ENCODE measurements at regions not wholly inside any gene's neighbourhood (a gene's known extent, or its start where the extent isn't known, plus 50 kb on each side); places are given as distances from the start of the nearest gene placed in this dataset.

DNA sequence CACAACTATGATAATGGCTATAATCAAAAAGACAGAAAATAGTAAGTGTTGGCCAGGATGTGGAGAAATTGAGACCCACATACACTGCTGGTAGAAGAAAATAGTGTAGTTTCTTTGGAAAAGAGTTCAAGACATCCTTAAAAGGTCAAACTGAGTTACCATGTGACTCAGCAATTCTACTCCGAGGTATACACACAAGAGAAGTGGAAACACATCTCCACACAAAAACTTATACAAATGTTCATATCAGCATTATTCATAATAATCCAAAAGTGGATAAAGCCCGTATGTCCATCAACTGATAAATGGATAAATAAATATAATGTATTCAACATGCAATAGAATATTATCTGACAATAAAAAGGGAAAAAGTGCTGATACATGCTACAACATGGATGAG lies 532.2 kb downstream of the NR2F1-AS1 start:
- DNase-seq: no peak

DNA sequence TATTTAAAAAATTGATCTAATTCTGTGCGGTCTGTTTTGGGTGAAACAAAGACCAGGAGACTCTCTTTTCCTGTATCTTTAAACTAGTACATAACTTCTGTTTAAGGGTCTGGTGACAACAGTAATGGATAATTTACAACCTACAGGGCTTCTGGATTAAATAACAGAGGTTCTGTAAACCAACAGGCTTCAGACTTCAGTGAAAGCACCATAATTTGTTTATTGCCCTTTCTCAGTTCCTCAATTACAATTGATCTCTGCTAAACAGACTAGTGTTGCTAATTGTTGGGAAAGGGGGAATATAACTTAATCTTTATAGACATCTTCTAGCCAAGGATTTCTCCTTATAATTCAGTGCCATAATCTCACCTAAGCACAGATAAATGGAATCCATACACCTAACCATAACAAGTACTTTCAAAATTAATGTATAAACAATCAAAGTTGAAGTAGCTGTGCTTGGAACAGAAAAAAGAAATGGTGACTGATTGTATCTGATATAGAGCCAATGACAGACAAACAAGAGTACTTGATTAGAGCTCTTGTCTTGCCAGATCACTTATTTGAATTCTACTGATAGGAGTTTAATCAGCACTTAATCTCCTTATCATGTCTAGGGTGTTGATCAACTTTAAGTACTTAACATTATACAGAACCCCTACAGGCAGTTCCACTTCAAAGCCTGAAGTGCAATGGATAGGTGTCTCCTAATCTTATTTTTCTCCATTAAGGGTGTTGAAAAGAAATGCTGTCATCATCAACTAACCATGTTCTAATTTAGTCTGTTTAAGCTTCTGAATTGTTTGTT lies 536.0 kb downstream of the NR2F1-AS1 start:
- no peak for DNase-seq

DNA sequence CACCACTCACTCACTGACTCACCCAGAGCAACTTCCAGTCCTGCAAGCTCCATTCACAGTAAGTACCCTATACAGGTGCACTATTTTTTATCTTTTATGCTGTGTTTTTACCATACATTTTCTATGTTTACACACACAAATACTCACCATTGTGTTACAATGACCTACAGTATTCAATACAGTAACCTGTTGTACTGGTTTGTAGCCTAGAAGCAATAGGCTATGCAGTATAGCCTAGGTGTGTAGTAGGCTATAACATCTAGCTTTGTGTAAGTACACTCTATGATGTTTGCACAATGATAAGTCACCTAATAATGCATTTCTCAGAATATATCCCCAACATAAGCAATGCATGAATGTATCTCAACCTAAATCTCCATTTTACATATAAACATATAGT lies 541.1 kb downstream of the NR2F1-AS1 start:
- DNase-seq: no peak

DNA sequence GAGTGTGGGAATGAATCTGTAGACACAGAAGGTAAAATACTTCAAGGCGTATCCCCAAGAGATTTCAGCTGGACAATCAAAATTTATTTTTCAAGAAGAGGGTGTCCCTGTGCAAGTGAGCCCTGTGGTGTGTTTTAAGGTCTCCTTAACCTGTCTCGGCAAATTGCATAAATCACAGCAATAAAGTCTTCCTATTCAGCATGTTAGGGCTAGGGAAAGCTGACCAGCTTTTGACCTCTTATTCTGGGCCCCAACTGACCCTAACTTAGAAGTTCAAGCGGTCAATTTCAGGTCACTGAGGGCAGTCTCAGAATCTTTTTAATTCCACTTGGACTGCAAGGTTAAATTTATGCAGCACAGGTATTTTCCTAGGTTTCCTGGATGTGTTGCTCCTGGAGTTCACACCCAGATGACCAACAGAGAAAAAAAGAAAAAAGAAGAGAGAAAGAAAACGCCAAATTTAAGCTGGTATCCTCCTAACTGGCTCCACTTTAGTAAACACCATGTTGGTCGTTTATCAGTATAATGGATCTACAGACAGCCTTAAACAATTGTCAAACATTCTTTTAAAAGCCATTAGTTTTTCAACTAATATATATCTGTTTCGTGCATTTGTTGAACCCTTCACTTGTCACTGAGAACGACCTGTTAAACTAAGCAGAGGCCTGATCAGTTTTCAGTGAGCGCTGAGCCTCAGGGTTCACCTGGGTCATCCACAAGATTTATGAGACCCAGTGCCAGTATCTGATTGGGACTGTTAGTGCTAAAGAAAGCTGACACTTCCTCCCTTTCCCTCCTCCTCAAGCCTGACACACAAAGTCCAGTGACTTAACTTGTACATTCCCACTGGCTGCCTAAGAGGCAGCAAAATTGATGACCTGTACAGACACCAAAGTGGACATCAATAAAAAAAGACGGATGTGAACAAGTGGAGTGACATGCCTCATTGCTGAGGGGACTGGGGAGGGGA lies 546.1 kb downstream of the NR2F1-AS1 start:
- no peak for DNase-seq

DNA sequence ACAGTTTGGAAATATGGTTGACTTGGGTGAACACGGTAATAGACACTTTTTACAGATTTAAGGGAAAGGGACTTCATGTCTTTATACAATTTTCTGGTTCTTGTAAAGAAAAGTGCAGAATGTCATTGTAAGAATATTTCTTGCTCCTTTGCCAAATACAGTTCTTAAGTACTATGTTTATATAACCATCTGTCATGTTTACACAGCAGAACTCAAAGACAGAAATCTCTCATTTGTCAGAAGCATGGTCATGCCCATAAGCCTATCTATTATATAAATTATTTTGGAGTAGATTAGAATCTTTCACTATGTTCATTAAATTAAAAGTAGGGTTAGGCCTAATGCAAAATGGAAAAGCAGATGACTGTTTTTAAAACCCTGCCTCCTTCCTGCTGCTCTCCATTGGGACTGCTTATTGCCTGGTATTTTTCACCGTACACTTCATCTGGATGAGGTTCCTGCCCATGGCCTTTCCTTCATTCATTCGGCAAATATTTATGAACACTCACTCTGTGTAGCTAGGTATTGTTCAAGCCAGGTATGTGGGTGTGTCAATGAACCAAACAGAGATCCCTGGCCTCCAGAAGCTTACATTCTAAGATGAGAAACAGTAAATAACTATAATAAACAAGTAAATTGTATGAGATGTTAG lies 558.1 kb downstream of the NR2F1-AS1 start:
- no peak for DNase-seq

DNA sequence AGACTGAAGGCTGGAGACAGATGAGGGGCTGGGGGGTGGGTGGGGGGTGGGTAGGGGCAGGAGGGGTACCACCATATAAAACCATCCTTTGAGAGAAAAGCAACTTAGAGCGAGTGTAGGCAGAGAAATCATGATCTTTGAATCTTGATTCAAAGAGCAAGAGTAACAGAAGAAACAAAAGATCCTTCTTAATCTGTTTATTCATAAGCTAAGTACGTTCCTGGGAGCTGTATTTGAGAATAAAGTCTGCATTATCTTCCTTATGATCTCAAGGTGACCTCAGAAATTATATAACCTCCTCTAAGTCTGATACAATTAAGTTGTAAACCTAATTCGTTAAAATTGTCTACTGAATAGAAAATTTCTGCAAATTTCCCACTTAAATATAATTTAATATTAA lies 558.8 kb downstream of the NR2F1-AS1 start:
- DNase-seq: no peak

DNA sequence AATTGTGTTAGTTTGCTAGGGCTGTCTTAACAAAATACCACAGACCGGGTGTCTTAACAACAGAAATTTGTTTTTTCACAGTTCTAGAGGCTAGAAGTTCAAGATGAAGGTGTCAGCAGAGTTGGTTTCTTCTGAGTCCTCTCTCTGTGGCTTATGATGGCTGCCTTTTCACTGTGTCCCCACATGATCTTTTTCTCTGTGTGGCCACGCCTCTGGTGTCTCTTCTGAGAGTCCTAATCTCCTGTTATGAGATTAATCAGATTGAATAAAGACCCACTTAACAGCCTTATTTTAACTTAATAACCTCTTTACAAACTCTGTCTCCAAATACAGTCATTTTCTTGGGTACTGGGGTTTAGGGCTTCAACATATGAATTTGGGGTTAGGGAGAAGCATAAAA lies 561.1 kb downstream of the NR2F1-AS1 start:
- DNase-seq: no peak

DNA sequence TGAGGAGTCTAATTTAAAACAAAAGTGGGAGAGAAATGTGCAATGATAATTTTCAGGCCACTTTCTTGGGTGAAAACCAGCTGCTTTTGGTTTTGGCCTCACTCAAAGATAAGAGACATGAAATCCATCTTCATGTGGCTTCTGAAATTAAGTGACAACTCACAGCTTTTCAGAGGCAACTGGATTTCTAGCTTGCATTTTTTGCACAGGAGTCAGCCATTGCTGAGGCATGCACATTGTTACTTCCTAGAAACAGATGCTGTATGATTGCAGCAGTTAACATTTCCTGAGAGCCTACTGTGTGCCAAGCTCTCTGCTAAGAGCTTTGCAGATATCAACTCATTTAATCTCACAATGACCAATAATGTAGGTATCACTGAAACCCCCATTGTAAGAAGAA lies 562.6 kb downstream of the NR2F1-AS1 start:
- DNase-seq: no peak

DNA sequence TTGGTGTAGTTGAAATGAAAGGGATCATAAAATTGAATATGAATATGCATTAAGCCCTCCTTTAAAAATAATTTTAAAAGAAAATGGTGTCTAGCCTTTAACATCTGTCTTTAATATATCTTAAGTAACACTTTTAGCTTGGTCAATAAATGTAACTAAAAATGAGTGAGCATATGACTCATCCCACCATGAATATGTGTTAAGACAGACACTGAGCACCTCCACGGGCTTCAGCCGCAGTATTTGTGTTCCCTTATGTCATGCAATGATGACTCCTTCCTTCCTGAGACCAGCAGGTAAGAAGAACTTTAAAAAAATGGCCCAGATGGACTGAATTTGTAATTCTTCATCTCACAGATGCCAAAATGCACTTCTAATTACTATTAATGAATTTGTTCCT lies 563.2 kb downstream of the NR2F1-AS1 start:
- peak; percentile 11 for DNase-seq

DNA sequence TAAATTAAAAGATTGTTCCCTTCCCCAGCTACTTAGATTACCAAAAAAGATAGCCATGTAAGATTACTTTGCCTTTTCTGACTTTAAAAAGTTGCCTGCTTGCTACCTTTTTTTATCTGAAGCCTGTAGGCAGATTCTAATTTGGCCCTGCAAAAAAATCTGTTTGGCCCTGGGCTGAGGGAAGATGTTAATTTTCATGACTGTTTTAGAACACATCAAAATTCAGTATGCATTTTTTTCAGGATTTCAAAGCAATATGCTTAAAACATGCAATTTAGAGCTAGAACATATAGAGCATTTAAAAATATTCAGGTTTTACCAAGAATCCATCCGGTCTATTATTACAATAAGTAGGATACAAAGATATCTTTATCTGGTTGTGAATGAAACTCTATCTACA lies 563.6 kb downstream of the NR2F1-AS1 start:
- no peak for DNase-seq

DNA sequence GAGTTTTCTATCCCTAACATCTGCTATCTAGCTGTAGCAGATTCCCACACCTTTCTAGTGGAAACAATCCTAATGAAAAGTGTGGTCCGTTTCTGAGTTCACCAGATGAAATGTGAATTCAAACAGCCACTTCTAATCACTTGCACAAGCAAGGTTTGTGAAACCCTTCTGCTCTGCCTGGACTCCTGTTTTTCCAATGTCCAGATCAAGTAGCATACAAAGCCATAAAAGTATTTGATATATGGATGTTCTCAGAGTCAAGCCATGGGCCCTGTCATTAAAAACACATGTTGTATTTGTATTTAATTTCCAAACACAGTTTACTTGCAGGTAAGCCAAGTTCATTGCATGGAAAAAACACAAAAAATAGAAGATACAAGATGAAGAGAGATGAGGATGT lies 570.4 kb downstream of the NR2F1-AS1 start:
- DNase-seq: no peak

DNA sequence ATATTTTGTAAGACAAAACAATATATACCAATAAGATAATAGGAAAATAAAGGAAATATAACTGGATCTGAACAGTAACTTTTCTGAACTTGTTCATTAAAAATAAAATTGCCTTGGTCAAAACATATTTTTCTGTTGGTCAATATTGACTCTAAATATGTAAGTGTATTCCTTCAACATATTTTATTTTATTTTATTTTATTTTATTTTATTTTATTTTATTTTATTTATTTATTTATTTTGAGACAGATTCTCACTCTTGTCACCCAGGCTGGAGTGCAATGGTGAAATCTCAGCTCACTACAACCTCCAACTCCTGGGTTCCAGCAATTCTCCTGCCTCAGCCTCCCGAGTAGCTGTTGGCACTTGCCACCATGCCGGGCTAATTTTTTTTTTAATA lies 571.0 kb downstream of the NR2F1-AS1 start:
- no peak for DNase-seq

DNA sequence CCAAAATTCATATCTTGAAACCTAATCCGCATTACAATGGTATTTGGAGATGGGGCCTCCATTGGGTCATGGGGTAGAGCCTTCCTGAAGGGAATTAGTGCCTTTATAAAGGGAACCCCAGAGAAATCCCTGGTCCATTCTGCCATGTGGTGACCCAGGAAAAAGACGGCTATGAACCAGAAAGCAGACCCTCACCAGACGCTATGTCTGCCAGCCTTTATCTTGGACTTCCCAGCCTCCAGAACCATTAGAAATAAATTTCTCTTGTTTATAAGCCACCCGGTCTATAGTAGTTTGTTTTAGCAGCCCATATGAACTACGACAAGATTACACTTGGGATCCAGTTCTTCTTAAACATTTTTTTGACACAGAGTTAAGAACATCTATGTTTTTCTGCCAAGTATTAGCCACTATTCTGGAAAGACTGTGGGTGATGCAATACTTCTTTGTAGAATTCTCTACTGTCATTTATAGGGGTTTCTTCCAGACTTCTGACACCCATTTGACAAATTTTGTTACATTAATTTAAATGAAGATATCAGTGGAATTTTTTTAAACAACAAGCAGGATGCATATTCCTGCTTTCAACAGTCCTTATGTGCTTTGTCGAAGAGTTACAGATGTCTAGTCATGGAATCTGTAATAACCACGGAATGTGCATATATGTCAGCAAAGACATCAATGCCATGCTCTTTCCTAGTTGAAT lies 572.4 kb downstream of the NR2F1-AS1 start:
- DNase-seq: no peak

DNA sequence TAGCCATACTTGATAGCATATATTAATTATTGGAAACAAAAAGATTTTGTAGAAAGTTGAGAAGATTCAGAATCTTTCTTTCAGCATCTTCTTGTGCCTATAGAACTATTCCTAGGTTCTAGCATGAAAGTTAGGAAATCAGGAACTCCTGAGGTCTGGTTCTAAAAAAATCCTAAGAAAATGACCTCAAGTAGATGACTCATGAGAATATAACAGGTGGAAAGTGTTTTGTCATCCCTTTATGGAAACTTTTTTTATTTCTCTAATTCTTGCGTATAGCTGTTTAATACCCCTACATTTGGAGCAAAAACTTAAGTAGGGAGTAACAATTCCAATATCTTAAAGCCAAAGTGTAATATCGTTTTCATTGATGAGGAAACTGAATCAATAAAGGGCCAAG lies 574.1 kb downstream of the NR2F1-AS1 start:
- DNase-seq: no peak

DNA sequence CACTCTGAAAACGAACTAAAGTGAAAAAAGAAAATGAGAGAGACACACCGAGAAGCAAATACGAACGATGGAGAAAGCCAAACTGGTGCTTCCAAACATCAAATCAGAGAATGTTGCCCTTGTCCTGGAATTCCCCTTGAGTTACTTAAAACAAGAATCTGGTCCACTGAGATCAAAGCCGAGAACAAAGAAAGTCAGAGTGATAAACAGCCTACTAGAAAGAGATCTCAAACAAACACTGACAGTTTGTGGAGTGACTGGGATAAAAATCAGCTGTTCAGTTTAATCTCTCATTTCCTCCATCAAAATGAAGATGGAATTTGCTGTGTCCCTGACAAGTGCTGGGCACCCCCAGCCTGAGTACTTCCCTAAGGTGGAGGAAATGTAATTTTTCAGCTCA lies 582.6 kb downstream of the NR2F1-AS1 start:
- no peak for DNase-seq

DNA sequence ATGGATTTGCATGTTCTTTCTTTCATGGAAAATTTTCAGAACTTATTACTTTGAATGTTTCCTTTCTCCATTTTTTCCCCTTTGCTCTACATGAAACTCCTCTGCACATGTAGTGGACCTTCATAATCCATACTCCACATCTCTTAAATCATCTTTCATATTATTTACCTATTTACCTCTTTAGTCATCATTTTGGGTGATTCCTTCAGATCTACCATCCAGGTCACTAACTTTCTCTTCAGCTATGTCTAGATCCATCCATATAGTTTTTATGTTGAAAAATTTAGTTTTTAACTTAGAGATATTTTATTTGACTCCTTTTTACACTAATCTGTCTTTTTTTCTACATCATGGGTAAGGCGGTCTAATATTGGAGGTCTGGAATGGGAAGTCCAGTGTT lies 586.6 kb downstream of the NR2F1-AS1 start:
- DNase-seq: no peak

DNA sequence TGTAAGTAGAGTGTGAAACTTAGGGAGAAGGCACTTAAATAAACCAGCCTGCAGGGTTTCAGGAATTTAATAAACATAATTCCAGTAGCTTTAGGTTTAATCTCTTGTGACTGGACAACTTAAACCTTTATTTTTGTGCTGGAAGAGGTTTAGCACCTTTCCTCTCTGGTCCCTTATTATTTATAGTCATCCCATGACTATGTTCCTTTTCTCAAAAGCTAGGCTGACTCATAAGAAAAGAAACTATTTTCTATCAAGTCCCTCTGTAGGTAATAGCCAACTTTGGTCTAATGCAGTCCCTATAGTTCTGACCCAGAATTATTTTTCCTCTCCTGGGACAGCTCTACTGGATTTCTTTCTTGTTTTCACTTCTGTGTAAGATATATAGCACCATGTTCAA lies 588.9 kb downstream of the NR2F1-AS1 start:
- no peak for DNase-seq

DNA sequence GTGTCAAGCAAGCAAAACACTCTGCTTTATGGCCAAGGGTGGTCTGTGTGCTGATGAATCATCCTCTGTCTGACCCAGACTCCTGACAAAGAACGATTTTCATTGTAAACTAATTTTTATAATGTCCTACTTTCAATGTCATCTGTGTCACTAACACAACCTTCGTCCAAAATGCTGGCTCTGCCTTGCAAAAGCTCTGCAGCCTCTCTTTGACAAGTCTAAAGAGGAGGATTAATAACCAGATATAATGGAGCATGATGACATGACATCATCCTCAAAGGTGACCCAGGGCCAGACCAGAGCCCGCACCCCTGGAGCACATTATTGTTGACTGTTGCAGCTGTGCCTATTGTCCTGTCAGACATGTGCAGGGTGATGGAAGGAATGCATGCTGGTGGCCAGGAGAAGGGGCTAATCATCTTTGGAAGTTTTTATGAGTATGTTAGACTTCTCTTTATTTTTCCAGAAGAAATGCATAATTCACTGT lies 589.4 kb downstream of the NR2F1-AS1 start:
- no peak for DNase-seq

DNA sequence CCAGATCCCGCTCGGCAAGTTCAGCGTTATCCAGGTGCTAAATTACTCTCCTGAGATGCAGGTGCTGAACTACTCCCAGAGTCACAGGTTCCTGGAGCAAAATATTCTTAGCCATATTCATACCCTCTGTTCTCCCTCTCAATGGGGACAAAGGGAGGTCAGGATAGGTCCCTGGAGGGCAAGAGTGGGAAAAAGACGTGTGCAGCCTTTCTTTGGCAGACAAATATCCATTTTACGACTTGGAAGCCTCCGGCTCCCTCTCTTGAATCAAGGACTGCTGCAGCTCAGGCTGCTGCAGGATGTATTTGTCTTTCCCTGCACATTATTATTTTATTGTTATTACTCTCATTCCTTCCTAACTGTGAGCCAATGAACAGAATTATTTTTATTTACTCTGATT lies 590.2 kb downstream of the NR2F1-AS1 start:
- no peak for DNase-seq

DNA sequence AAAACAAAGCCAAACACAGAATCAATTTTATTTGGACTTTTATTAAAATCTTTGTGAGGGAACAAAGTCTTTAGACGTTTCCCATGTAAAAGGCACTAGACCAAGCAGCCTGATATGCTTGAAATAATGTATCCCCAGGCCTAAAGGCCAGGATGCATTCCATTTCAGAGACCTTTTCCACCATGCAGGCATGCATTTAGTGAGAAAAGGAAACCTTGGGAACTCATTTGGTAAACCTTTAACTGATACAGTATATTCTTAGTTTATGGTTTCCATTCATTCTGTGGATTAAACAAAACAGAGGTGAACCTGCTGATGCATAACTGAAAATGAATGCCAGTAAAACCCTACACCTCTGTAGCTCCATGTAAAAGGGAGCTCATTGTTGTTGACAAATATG lies 600.0 kb downstream of the NR2F1-AS1 start:
- no peak for DNase-seq

DNA sequence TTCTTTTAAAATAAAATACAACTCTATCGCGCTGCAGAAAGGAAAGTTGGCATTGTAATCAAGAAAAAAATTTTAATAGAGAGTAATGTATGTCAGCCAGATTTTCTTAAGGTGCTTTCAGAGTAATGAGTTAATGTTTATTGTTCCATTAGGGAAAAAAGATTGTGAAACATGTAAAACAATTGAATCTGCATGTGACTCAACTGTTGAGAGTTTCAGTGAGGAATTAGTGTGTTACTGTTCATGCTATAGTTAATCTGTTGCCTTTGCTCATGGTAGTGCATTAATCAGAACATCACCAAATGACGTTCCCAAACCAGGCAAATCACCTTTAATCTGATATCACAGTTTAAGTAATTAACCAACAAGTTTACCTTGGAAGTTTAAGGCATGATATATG lies 600.5 kb downstream of the NR2F1-AS1 start:
- no peak for DNase-seq

DNA sequence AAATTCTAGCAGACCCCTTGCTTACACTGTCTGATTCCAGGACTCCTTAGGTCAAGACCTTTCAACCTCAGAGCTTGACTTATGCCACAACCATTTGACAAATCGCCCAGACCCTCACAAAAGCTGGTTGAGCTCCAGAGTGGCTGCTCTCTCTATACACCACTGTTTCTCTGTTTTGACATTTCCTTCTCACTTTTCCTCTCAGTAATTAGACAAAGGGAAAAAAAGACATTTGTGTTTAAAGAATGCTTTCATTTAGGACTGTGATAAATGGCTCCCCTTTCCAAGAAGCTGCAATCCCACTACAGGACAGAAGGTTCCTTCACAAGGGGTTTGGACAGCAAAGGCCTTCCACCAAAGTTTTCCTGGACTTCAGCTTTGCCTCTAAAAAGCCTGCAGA lies 601.3 kb downstream of the NR2F1-AS1 start:
- no peak for DNase-seq
